ENCODE measurements at regions not wholly inside any gene's neighbourhood (a gene's known extent, or its start where the extent isn't known, plus 50 kb on each side); places are given as distances from the start of the nearest gene placed in this dataset.

- intact Hi-C loops (cut with DNase I) = no loop called here
- Histone ChIP-seq H3K27me3 (no peaks in the 10 kb centered on the region), H3K9me3 (peaks cover 0 to 6% (median 0%) of the 10 kb centered on the region in 12 donors), H3K4me3 (no peak overlapping the region), H3K36me3 (no peaks in the 10 kb centered on the region), H3K4me1 (no peaks in the 10 kb centered on the region), H3K27ac (no peak overlapping the region)
- no peak for DNase-seq
- TF ChIP-seq CTCF (IDR thresholded peaks at IDR 0.05) (no peak), POLR2A (IDR thresholded peaks at IDR 0.05) (no peak)
- no peak for ATAC-seq
- WGBS, 4 donors = 43 to 75% (median 48%) methylated on average over 1 of the region's 1 CpG
Observed at GRCh38 chr16:50989047-50989446, 162.0 kb downstream of the SALL1 start.

- no peak overlapping the region for H3K4me3 ChIP-seq
- ATAC-seq (no peak), DNase-seq (no peak)
- intact Hi-C loops (cut with DNase I) = no loop called here
- H3K27me3 ChIP-seq = peaks cover 0 to 4% (median 0%) of the 10 kb centered on the region in 9 donors
- no peak overlapping the region for H3K27ac ChIP-seq
- TF ChIP-seq CTCF (IDR thresholded peaks at IDR 0.05) (no peak), POLR2A (IDR thresholded peaks at IDR 0.05) (no peak)
- peaks cover 0 to 6% (median 0%) of the 10 kb centered on the region in 12 donors for H3K9me3 ChIP-seq
- 43 to 54% (median 47%) methylated on average over 3 of the region's 3 CpGs for WGBS, 4 donors
- no peaks in the 10 kb centered on the region for H3K4me1 ChIP-seq
- no peaks in the 10 kb centered on the region for H3K36me3 ChIP-seq
Observed at GRCh38 chr16:50988441-50988840, 162.6 kb downstream of the SALL1 start.

GRCh38 chr16:50986453-50986852 lies 164.6 kb downstream of the SALL1 start:
- intact Hi-C loops (cut with DNase I) = no loop called here
- WGBS, 4 donors = 55 to 66% (median 63%) methylated on average over 5 of the region's 5 CpGs
- H3K27ac ChIP-seq = no peak overlapping the region
- H3K27me3 ChIP-seq = peaks cover 0 to 8% (median 0%) of the 10 kb centered on the region in 9 donors
- peaks cover 0 to 14% (median 0%) of the 10 kb centered on the region in 12 donors for H3K9me3 ChIP-seq
- H3K4me1 ChIP-seq = no peaks in the 10 kb centered on the region
- H3K36me3 ChIP-seq = no peaks in the 10 kb centered on the region
- no peak for ATAC-seq
- H3K4me3 ChIP-seq = no peak overlapping the region
- no peak for DNase-seq
- no peak for TF ChIP-seq CTCF (IDR thresholded peaks at IDR 0.05)
- TF ChIP-seq POLR2A (IDR thresholded peaks at IDR 0.05) = no peak

DNA sequence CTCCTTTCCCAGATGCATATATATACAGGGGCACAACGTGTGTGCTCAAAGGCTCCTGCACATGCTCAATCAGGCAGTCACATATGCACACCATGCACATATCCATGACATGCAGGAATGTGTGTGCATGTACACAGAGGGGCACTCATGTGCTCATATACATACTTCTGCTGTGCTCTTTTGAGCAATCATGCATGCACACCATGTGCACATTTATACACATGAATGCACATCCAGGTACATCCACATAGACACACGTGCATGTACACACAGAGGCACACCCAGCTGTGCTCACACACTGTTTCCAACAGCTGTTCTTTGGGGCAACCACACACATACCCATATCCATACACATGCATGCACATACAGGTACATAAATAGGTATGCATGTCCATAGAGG lies 165.3 kb downstream of the SALL1 start:
- H3K27ac ChIP-seq = no peak overlapping the region
- peaks cover 0 to 14% (median 0%) of the 10 kb centered on the region in 12 donors for H3K9me3 ChIP-seq
- no peaks in the 10 kb centered on the region for H3K4me1 ChIP-seq
- H3K27me3 ChIP-seq = peaks cover 0 to 8% (median 0%) of the 10 kb centered on the region in 9 donors
- TF ChIP-seq CTCF (IDR thresholded peaks at IDR 0.05) = no peak
- no peak for TF ChIP-seq POLR2A (IDR thresholded peaks at IDR 0.05)
- DNase-seq (no peak), ATAC-seq (no peak)
- H3K36me3 ChIP-seq = no peaks in the 10 kb centered on the region
- intact Hi-C loops (cut with DNase I) = no loop called here
- 52 to 63% (median 58%) methylated on average over 2 of the region's 2 CpGs for WGBS, 4 donors
- no peak overlapping the region for H3K4me3 ChIP-seq

Measured in heart left ventricle (tissue), 16 donors.